Hippocampal formation (tissue), 2 donors: ENCODE measurements at regions not wholly inside any gene's neighbourhood (a gene's known extent, or its start where the extent isn't known, plus 50 kb on each side); places are given as distances from the start of the nearest gene placed in this dataset.
"Not testable (repeated sequence)": the region's sequence is repeated elsewhere in the genome, so short reads cannot be mapped to it uniquely, and the experiment has no call there.

Experiments used
- DNase-seq, 2 donors: peaks; one replicate each; lab custom pipeline; 2025; lab: John Stamatoyannopoulos, UW

DNA sequence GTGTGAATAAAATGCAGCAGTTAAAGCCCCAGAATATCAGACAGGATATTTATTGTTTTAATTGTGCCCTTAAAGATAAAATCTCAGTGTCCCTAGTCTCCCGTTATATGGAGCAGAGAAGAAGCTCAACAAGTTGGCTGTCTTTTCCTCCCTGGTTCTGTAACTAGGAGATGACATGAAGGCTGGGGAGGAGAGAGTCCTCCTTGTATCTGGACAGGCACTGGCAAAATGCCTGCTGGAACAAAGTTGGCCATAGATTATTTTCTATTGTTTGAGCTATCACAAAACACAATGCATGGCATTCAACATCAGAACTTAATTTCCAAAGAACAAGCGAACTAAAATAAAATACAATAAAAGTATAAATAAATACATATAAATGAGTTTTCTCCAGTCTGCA, 694.9 kb upstream of the KCND2 start:
- no peak for DNase-seq

- no peak for DNase-seq
Measured at GRCh38 chr7:119594956-119595355, 678.0 kb upstream of the KCND2 start.

DNA sequence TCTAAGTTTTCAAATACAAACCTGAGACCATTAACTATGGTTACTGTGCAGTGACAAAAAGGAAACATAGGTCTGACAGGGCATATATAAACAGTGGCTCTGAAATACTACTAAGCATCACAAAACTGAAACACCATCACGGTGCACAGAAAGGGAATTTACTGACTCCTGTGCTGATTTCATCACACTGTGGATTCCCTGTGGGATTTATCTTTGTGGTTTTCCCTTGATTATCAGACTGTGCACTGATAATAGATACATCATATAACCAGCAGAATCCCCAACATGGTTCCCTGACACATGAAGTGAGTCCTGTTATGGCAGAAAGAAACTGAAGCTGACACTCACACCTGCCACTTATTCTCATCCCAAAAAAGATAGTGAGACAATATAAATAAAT, 676.3 kb upstream of the KCND2 start:
- no peak for DNase-seq

- no peak for DNase-seq
Measured at GRCh38 chr7:119606297-119606696, 666.7 kb upstream of the KCND2 start.

- DNase-seq, result no peak
Measured at GRCh38 chr7:119620769-119621168, 652.2 kb upstream of the KCND2 start.

GRCh38 chr7:119623427-119623826, 649.5 kb upstream of the KCND2 start:
- DNase-seq, result no peak

- no peak for DNase-seq
Measured at GRCh38 chr7:119630406-119630969, 642.5 kb upstream of the KCND2 start.

DNA sequence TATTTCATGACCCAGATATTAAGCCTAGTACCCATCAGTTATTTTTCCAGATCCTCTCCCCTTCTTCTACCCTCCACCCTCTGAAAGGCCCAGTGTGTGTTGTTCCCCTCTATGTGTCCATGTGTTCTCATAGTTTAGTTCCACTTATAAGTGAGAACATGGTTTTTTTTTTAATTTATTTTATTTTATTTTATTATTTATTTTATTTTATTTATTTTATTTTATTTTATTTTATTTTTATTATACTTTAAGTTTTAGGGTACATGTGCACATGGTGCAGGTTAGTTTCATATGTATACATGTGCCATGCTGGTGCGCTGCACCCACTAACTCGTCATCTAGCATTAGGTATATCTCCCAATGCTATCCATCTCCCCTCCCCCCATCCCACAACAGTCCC, 639.2 kb upstream of the KCND2 start:
- DNase-seq, result not testable (repeated sequence)

DNA sequence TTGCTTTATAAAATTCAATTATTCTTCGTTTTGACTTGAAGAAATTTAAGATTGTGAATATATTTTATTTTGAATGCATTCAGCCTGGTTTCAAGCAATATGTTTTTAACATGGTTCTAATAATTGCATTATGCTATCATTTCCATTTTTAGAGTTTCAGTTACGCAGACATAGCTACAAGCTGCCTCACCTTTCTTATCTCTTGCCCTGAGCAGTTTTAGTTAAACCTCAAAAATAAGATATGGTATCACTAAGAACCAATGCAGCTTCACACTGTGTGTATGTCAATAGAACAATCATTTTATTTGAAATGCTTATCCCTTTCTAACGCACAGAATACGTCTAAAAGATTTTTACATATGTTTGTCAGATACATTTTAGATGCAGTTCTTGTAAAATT, 632.6 kb upstream of the KCND2 start:
- no peak for DNase-seq

- DNase-seq, result no peak
Measured at GRCh38 chr7:119640861-119641260, 632.1 kb upstream of the KCND2 start.

GRCh38 chr7:119643558-119643957, 629.4 kb upstream of the KCND2 start:
- no peak for DNase-seq

DNA sequence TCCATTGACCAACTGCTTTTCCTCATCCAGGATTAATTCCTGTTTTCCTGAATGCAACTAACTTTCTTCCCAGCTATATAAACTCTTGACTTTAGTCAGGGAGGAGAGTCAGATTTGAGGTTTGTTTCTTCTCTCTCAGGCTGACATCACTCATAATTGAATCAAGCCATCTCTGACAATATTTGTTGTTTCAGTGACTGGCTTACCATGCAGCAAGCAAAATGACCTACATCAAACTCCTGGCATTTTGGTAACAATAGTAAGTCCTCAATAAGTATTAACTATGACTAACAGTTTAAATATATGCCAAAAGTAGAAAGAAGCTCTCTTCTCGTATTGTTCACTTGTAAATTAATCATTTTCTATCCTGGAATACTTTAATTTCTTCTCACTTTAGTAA, 625.7 kb upstream of the KCND2 start:
- DNase-seq, result no peak

DNA sequence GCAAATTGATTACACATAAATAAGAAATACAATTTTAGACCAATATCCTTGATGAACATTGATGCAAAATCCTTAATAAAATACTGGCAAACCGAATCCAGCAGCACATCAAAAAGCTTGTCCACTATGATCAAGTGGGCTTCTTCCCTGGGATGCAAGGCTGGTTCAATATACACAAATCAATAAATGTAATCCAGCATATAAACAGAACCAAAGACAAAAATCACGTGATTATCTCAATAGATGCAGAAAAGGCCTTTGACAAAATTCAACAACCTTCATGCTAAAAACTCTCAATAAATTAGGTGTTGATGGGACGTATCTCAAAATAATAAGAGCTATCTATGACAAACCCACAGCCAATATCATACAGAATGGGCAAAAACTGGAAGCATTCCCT, 624.2 kb upstream of the KCND2 start:
- not testable (repeated sequence) for DNase-seq

- no peak for DNase-seq
Measured at GRCh38 chr7:119660080-119660479, 612.9 kb upstream of the KCND2 start.

GRCh38 chr7:119664601-119665000, 608.4 kb upstream of the KCND2 start:
- no peak for DNase-seq

DNA sequence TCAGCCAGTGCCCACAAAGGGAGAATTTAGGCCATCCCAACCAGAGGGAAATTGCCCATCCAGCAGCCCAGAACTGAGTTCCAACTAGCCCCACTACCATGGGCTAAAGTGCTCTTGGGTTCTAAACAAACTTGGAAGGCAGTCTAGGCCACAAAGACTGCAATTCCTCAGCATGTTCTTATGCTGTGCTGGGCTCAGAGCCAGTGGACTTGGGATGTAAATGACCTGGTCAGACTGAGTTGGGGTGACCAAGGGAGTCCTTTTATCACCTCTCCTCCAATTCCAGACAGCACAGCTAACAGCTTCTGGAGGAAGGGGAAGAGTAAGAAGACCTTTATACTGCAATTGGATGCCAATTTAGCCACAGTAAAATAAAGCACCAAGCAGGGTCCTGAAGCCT, 607.2 kb upstream of the KCND2 start:
- no peak for DNase-seq

GRCh38 chr7:119681336-119681735, 591.6 kb upstream of the KCND2 start:
- DNase-seq, result no peak

- no peak for DNase-seq
Measured at GRCh38 chr7:119684763-119685162, 588.2 kb upstream of the KCND2 start.

GRCh38 chr7:119685906-119686305, 587.1 kb upstream of the KCND2 start:
- no peak for DNase-seq

DNA sequence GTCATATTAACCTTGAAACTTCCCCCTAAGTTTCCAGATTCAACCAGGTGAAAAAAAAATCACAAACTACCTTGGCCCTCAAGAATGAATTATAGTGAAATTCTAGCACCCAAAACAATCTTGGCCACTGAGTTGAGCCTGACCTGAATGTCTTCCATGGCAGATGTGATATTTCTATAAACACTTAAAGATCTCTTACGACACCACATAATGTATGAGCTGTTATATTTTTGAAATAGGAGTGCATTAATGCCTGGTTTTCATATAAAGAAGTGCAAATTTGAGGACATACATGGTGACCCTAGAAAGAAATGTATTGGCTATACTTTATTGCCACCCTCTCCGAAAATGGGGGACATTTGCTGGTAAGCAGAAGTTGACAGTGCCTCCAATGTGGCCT, 584.1 kb upstream of the KCND2 start:
- DNase-seq, result no peak

- DNase-seq, result no peak
Measured at GRCh38 chr7:119692541-119692940, 580.4 kb upstream of the KCND2 start.

- DNase-seq, result no peak
Measured at GRCh38 chr7:119694506-119694905, 578.5 kb upstream of the KCND2 start.

DNA sequence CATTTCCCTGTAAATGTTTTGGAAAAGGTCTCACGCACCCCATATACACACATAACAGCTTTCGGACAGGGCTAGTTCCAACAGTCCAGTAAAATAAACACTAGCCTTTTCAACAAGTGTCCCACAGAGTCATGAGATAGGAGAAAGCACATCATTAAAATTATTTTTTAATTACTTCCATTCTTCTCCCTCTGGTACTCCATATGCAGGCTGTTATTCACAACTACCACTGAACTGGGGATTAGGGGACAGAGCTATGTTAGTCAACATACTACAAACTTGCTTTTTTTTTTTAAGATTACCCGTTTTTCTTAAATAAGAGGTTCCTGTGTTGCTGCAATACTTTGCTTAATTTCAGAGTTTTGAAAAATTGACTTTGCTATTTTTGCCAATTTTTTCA, 576.6 kb upstream of the KCND2 start:
- DNase-seq, result no peak

DNA sequence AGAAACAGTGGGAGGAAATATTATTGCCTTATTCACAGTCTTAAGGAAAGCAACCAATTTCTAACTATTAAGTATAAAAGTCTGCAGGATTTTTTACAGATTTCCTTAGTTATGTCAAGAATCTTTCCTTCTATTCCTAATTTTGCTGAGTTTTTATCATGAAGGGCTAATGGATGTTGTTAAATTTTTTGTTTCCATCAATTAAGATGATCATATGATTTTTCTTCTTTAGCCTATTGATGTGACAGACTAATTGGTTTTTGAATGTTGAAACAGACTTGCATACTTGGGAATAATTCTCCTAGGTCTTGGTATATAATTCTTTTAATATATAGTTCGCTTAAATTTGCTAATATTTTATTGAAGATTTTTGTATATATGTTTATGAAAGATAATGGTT, 569.1 kb upstream of the KCND2 start:
- DNase-seq, result no peak

- no peak for DNase-seq
Measured at GRCh38 chr7:119706608-119707007, 566.4 kb upstream of the KCND2 start.
